Gastrocnemius medialis (tissue), 4 donors: ENCODE measurements at regions not wholly inside any gene's neighbourhood (a gene's known extent, or its start where the extent isn't known, plus 50 kb on each side); places are given as distances from the start of the nearest gene placed in this dataset.

Experiments
- CTCF ChIP-seq, 5 experiments: fragments of 450-650 bp in 3 of 5; fragments of 200-600 bp in 2 of 5; sonication (generic) in 2 of 5; IDR thresholded peaks in 4 of 5; conservative IDR thresholded peaks in 1 of 5; 1 replicate in 4 of 5; 2 replicates in 1 of 5; pipeline ENCODE4 v1.5.1; 2016 to 2019; ENCODE audit warnings: antibody characterized with exemption in 5 of 5, mild to moderate bottlenecking in 3 of 5, moderate library complexity in 3 of 5
- POLR2A ChIP-seq, 2 donors: fragments of 450-650 bp; IDR thresholded peaks; one replicate each; pipeline ENCODE4 v1.6.1; 2017; ENCODE audit warnings: antibody characterized with exemption in 2 of 2, mild to moderate bottlenecking in 2 of 2, moderate library complexity in 2 of 2

GRCh38 chr7:106723398-106723797 lies 62.4 kb upstream of the CCDC71L start:
- TF ChIP-seq POLR2A (IDR thresholded peaks at IDR 0.05) (no peak), CTCF (IDR thresholded peaks at IDR 0.05 in 4 of 5, conservative IDR thresholded peaks at IDR 0.05 in 1 of 5) (no peak)
